ENCODE measurements at regions not wholly inside any gene's neighbourhood (a gene's known extent, or its start where the extent isn't known, plus 50 kb on each side); places are given as distances from the start of the nearest gene placed in this dataset.
"Not testable (repeated sequence)": the region's sequence is repeated elsewhere in the genome, so short reads cannot be mapped to it uniquely, and the experiment has no call there.

GRCh38 chr20:48455651-48456365 is 372.0 kb downstream of the PREX1 start:
- no peak overlapping the region for H3K9ac ChIP-seq (ENCODE audit: low read length)
- no peaks in the 10 kb centered on the region for H3K27me3 ChIP-seq (ENCODE audit: control insufficient read depth, insufficient read depth, low read length)
- no peak overlapping the region for H3K4me3 ChIP-seq (ENCODE audit: low read depth, low read length)
- H3K9me3 ChIP-seq (ENCODE audit: control insufficient read depth, insufficient read depth, low read depth, low read length) = no peaks in the 10 kb centered on the region
- H3K4me1 ChIP-seq (ENCODE audit: control insufficient read depth, insufficient read depth, low read length) = peaks cover 13% of the 10 kb centered on the region; the same call in 1 of the 2 replicates
- no peaks in the 10 kb centered on the region for H3K36me3 ChIP-seq (ENCODE audit: control insufficient read depth, insufficient read depth, low read length)
- H3K27ac ChIP-seq (ENCODE audit: low read depth, low read length) = no peak overlapping the region

- Histone ChIP-seq H3K27me3 (ENCODE audit: control insufficient read depth, insufficient read depth, low read length) (no peaks in the 10 kb centered on the region), H3K36me3 (ENCODE audit: control insufficient read depth, insufficient read depth, low read length) (no peaks in the 10 kb centered on the region), H3K4me1 (ENCODE audit: control insufficient read depth, insufficient read depth, low read length) (peaks cover 12% of the 10 kb centered on the region; the same call in 1 of the 2 replicates), H3K9me3 (ENCODE audit: control insufficient read depth, insufficient read depth, low read depth, low read length) (no peaks in the 10 kb centered on the region), H3K27ac (ENCODE audit: low read depth, low read length) (no peak overlapping the region), H3K9ac (ENCODE audit: low read length) (no peak overlapping the region), H3K4me3 (ENCODE audit: low read depth, low read length) (no peak overlapping the region)
Observed at GRCh38 chr20:48454671-48455490, 372.9 kb downstream of the PREX1 start.

- Histone ChIP-seq H3K36me3 (ENCODE audit: control insufficient read depth, insufficient read depth, low read length) (no peaks in the 10 kb centered on the region), H3K9ac (ENCODE audit: low read length) (no peak overlapping the region), H3K4me1 (ENCODE audit: control insufficient read depth, insufficient read depth, low read length) (peaks cover 12% of the 10 kb centered on the region; the same call in 1 of the 2 replicates), H3K4me3 (ENCODE audit: low read depth, low read length) (no peak overlapping the region), H3K27ac (ENCODE audit: low read depth, low read length) (no peak overlapping the region), H3K9me3 (ENCODE audit: control insufficient read depth, insufficient read depth, low read depth, low read length) (no peaks in the 10 kb centered on the region), H3K27me3 (ENCODE audit: control insufficient read depth, insufficient read depth, low read length) (no peaks in the 10 kb centered on the region)
Observed at GRCh38 chr20:48453477-48454093, 374.2 kb downstream of the PREX1 start.

GRCh38 chr20:48451401-48451800 is 376.4 kb downstream of the PREX1 start:
- Histone ChIP-seq H3K36me3 (ENCODE audit: control insufficient read depth, insufficient read depth, low read length) (no peaks in the 10 kb centered on the region), H3K4me3 (ENCODE audit: low read depth, low read length) (no peak overlapping the region), H3K9ac (ENCODE audit: low read length) (no peak overlapping the region), H3K4me1 (ENCODE audit: control insufficient read depth, insufficient read depth, low read length) (peaks cover 9% of the 10 kb centered on the region; the same call in 1 of the 2 replicates), H3K27me3 (ENCODE audit: control insufficient read depth, insufficient read depth, low read length) (no peaks in the 10 kb centered on the region), H3K9me3 (ENCODE audit: control insufficient read depth, insufficient read depth, low read depth, low read length) (no peaks in the 10 kb centered on the region), H3K27ac (ENCODE audit: low read depth, low read length) (no peak overlapping the region)

- Histone ChIP-seq H3K27me3 (ENCODE audit: control insufficient read depth, insufficient read depth, low read length) (no peaks in the 10 kb centered on the region), H3K27ac (ENCODE audit: low read depth, low read length) (no peak overlapping the region), H3K9me3 (ENCODE audit: control insufficient read depth, insufficient read depth, low read depth, low read length) (peaks cover 15% of the 10 kb centered on the region), H3K4me3 (ENCODE audit: low read depth, low read length) (no peak overlapping the region), H3K4me1 (ENCODE audit: control insufficient read depth, insufficient read depth, low read length) (no peaks in the 10 kb centered on the region), H3K36me3 (ENCODE audit: control insufficient read depth, insufficient read depth, low read length) (no peaks in the 10 kb centered on the region), H3K9ac (ENCODE audit: low read length) (no peak overlapping the region)
Observed at GRCh38 chr20:48448666-48449600, 378.9 kb downstream of the PREX1 start.

- Histone ChIP-seq H3K4me3 (ENCODE audit: low read depth, low read length) (no peak overlapping the region), H3K36me3 (ENCODE audit: control insufficient read depth, insufficient read depth, low read length) (no peaks in the 10 kb centered on the region), H3K27me3 (ENCODE audit: control insufficient read depth, insufficient read depth, low read length) (no peaks in the 10 kb centered on the region), H3K27ac (ENCODE audit: low read depth, low read length) (no peak overlapping the region), H3K4me1 (ENCODE audit: control insufficient read depth, insufficient read depth, low read length) (no peaks in the 10 kb centered on the region), H3K9me3 (ENCODE audit: control insufficient read depth, insufficient read depth, low read depth, low read length) (peaks cover 21% of the 10 kb centered on the region), H3K9ac (ENCODE audit: low read length) (no peak overlapping the region)
Observed at GRCh38 chr20:48447456-48447855, 380.3 kb downstream of the PREX1 start.

GRCh38 chr20:48445827-48446226 is 382.0 kb downstream of the PREX1 start:
- H3K9me3 ChIP-seq (ENCODE audit: control insufficient read depth, insufficient read depth, low read depth, low read length) = peaks cover 21% of the 10 kb centered on the region
- no peaks in the 10 kb centered on the region for H3K27me3 ChIP-seq (ENCODE audit: control insufficient read depth, insufficient read depth, low read length)
- H3K27ac ChIP-seq (ENCODE audit: low read depth, low read length) = no peak overlapping the region
- no peaks in the 10 kb centered on the region for H3K36me3 ChIP-seq (ENCODE audit: control insufficient read depth, insufficient read depth, low read length)
- H3K4me1 ChIP-seq (ENCODE audit: control insufficient read depth, insufficient read depth, low read length) = no peaks in the 10 kb centered on the region
- H3K9ac ChIP-seq (ENCODE audit: low read length) = no peak overlapping the region
- no peak overlapping the region for H3K4me3 ChIP-seq (ENCODE audit: low read depth, low read length)

- no peaks in the 10 kb centered on the region for H3K27me3 ChIP-seq (ENCODE audit: control insufficient read depth, insufficient read depth, low read length)
- no peaks in the 10 kb centered on the region for H3K4me1 ChIP-seq (ENCODE audit: control insufficient read depth, insufficient read depth, low read length)
- H3K4me3 ChIP-seq (ENCODE audit: low read depth, low read length) = no peak overlapping the region
- no peak overlapping the region for H3K27ac ChIP-seq (ENCODE audit: low read depth, low read length)
- H3K36me3 ChIP-seq (ENCODE audit: control insufficient read depth, insufficient read depth, low read length) = no peaks in the 10 kb centered on the region
- H3K9ac ChIP-seq (ENCODE audit: low read length) = no peak overlapping the region
- H3K9me3 ChIP-seq (ENCODE audit: control insufficient read depth, insufficient read depth, low read depth, low read length) = peaks cover 23% of the 10 kb centered on the region
Observed at GRCh38 chr20:48444249-48444648, 383.6 kb downstream of the PREX1 start.

- Histone ChIP-seq H3K36me3 (ENCODE audit: control insufficient read depth, insufficient read depth, low read length) (no peaks in the 10 kb centered on the region), H3K9ac (ENCODE audit: low read length) (no peak overlapping the region), H3K9me3 (ENCODE audit: control insufficient read depth, insufficient read depth, low read depth, low read length) (peaks cover 31% of the 10 kb centered on the region), H3K4me3 (ENCODE audit: low read depth, low read length) (no peak overlapping the region), H3K4me1 (ENCODE audit: control insufficient read depth, insufficient read depth, low read length) (no peaks in the 10 kb centered on the region), H3K27me3 (ENCODE audit: control insufficient read depth, insufficient read depth, low read length) (no peaks in the 10 kb centered on the region), H3K27ac (ENCODE audit: low read depth, low read length) (no peak overlapping the region)
Observed at GRCh38 chr20:48440916-48441315, 386.9 kb downstream of the PREX1 start.

GRCh38 chr20:48440261-48440660 is 387.5 kb downstream of the PREX1 start:
- peaks cover 25% of the 10 kb centered on the region for H3K9me3 ChIP-seq (ENCODE audit: control insufficient read depth, insufficient read depth, low read depth, low read length)
- H3K4me3 ChIP-seq (ENCODE audit: low read depth, low read length); H3K9ac ChIP-seq (ENCODE audit: low read length); H3K4me1 ChIP-seq (ENCODE audit: control insufficient read depth, insufficient read depth, low read length); H3K36me3 ChIP-seq (ENCODE audit: control insufficient read depth, insufficient read depth, low read length); H3K27ac ChIP-seq (ENCODE audit: low read depth, low read length); H3K27me3 ChIP-seq (ENCODE audit: control insufficient read depth, insufficient read depth, low read length): not testable (repeated sequence)
